ENCODE measurements at regions not wholly inside any gene's neighbourhood (a gene's known extent, or its start where the extent isn't known, plus 50 kb on each side); places are given as distances from the start of the nearest gene placed in this dataset.
"Not testable (repeated sequence)": the region's sequence is repeated elsewhere in the genome, so short reads cannot be mapped to it uniquely, and the experiment has no call there.

DNA sequence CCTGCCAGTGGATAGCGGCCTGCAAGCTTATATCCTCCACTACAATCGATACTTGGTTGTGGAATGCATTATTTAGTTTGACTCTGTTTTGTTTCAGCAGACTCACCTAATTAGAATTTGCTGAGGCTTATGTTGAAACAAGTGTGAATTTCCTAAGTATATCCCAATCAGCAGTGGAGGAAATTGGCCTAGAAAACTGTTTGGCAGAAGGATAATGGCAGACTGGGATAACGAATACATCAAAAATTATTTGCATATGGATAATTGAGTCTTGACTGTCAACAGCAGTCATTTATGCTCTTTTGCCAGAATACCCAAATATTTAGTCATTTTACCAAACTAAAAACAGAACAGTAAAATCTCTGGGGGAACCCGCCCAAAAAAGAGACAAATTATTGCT lies 261.0 kb downstream of the DOK5 start:
- TF ChIP-seq, protein P1, sequence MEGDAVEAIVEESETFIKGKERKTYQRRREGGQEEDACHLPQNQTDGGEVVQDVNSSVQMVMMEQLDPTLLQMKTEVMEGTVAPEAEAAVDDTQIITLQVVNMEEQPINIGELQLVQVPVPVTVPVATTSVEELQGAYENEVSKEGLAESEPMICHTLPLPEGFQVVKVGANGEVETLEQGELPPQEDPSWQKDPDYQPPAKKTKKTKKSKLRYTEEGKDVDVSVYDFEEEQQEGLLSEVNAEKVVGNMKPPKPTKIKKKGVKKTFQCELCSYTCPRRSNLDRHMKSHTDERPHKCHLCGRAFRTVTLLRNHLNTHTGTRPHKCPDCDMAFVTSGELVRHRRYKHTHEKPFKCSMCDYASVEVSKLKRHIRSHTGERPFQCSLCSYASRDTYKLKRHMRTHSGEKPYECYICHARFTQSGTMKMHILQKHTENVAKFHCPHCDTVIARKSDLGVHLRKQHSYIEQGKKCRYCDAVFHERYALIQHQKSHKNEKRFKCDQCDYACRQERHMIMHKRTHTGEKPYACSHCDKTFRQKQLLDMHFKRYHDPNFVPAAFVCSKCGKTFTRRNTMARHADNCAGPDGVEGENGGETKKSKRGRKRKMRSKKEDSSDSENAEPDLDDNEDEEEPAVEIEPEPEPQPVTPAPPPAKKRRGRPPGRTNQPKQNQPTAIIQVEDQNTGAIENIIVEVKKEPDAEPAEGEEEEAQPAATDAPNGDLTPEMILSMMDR (IDR thresholded peaks at IDR 0.05 in 8 of 11, conservative IDR thresholded peaks at IDR 0.05 in 3 of 11) = no peak
- TF ChIP-seq POLR2A (IDR thresholded peaks at IDR 0.05) (no peak), POLR2AphosphoS5 (IDR thresholded peaks at IDR 0.05) (no peak)
- no peak overlapping the region for H3K27ac ChIP-seq
- no peaks in the 10 kb centered on the region for H3K4me1 ChIP-seq
- no peaks in the 10 kb centered on the region for H3K27me3 ChIP-seq (replicated peaks in 1 of 7)
- WGBS, 5 donors = 86 to 90% (median 88%) methylated on average over 4 of the region's 4 CpGs
- no peak for DNase-seq
- intact Hi-C loops (cut with DNase I; ENCODE audit: low total_unique reads) = no loop called here
- no peaks in the 10 kb centered on the region for H3K36me3 ChIP-seq
- no peak overlapping the region for H3K4me3 ChIP-seq
- no peaks in the 10 kb centered on the region for H3K9me3 ChIP-seq

DNA sequence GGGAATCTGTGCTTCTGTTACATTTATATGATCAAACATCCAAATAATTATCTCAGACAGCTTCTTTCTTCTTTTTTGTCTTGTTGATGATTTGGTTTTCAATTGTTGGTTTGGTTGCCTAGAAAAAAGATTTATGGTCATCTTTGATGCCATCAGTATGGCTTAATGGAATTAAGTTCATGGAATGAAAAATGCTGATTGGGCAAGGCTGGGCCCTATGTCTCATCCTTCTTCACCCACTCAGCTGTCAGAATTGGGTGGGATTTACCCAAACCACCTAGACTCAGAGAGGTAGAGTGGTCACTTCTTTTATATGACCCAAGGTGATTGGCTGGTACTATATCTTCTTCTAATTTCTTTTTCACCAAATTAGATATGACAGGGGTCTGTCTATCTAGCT lies 258.3 kb downstream of the DOK5 start:
- no peak overlapping the region for H3K4me3 ChIP-seq
- no peak for DNase-seq
- TF ChIP-seq, protein P1 (IDR thresholded peaks at IDR 0.05 in 8 of 11, conservative IDR thresholded peaks at IDR 0.05 in 3 of 11) = no peak
- TF ChIP-seq POLR2AphosphoS5 (IDR thresholded peaks at IDR 0.05) = no peak
- no peak for TF ChIP-seq POLR2A (IDR thresholded peaks at IDR 0.05)

DNA sequence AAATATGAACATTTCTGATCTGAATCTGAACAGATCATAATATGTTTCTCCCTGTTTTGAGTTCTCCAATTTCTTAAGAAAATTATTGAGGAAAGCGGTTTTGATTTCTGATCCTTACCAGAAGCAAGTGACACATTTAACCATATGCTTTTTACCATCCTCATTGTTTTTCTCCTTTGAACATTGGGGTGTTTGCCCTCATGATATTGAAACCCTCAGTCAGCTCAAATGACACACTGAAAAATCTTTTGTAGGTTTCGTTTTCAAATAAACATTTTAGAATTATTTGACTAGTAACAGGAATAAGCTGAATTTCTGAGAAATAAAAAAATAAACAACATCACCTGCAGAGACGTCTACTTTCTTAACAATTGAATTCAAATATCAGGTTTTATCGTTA lies 252.1 kb downstream of the DOK5 start:
- Histone ChIP-seq H3K36me3 (no peaks in the 10 kb centered on the region), H3K27ac (no peak overlapping the region), H3K4me3 (no peak overlapping the region), H3K9me3 (peaks cover 0 to 11% (median 0%) of the 10 kb centered on the region in 8 donors), H3K27me3 (replicated peaks in 1 of 7) (no peaks in the 10 kb centered on the region), H3K4me1 (no peaks in the 10 kb centered on the region)
- 76 to 88% (median 83%) methylated on average over 4 of the region's 4 CpGs for WGBS, 5 donors
- intact Hi-C loops (cut with DNase I; ENCODE audit: low total_unique reads) = no loop called here
- no peak for DNase-seq
- TF ChIP-seq POLR2AphosphoS5 (IDR thresholded peaks at IDR 0.05) = no peak
- TF ChIP-seq POLR2A (IDR thresholded peaks at IDR 0.05) = no peak
- TF ChIP-seq, protein P1 (IDR thresholded peaks at IDR 0.05 in 8 of 11, conservative IDR thresholded peaks at IDR 0.05 in 3 of 11) = no peak

More for the DNA sequence above, 258.3 kb downstream of the DOK5 start:
- H3K27me3 ChIP-seq (replicated peaks in 1 of 7) = no peaks in the 10 kb centered on the region
- no peaks in the 10 kb centered on the region for H3K4me1 ChIP-seq
- intact Hi-C loops (cut with DNase I; ENCODE audit: low total_unique reads) = no loop called here
- H3K36me3 ChIP-seq = no peaks in the 10 kb centered on the region
- H3K9me3 ChIP-seq = no peaks in the 10 kb centered on the region
- no peak overlapping the region for H3K27ac ChIP-seq

DNA sequence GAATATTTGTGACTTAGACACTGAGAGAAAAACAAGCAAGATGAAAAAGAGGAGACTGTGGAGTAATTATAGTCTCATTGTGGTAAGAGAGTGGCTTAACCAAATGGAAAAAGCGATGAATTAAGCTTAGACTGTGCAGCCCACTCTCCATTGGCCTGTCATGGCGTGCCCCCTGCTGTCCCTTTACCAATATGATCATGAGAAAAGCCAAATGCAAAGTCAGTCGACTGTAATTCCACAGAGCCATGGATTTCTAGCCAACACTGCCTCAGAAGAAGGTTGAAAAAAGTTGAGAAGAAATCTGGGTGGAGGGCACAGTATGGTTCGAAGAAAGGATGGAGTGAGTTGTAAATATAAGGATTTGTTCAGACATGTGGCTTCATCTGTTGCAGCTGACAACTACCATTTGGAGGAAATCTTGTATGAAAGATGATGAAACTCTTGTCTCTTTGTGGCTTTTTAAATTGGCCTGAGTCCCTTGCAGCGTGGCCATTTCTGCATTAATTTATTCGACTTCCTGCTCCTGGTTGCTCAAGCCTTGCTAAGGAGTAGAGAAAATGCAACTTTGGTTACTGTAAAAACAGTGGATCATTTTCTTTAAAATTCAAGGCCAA lies 251.4 kb downstream of the DOK5 start:
- WGBS, 5 donors = 51 to 67% (median 65%) methylated on average over 6 of the region's 6 CpGs

DNA sequence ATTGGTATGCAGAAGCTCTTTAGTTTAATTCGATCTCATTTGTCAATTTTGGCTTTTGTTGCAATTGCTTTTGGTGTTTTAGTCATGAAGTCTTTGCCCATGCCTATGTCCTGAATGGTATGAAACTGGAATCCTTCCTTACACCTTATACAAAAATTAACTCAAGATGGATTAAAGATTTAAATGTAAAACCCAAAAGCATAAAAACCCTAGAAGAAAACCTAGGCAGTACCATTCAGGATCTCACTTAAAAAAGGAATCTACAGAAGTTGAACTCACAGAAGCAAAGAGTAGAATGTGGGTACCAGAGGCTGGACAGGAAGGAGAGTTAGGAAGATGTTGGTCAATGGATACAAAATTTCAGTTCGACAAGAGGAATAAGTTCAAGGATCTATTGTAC lies 249.9 kb downstream of the DOK5 start:
- H3K4me3 ChIP-seq; intact Hi-C loops (cut with DNase I; ENCODE audit: low total_unique reads); H3K4me1 ChIP-seq; H3K27me3 ChIP-seq (replicated peaks in 1 of 7); DNase-seq; H3K27ac ChIP-seq; H3K36me3 ChIP-seq: not testable (repeated sequence)
- H3K9me3 ChIP-seq = peaks cover 0 to 11% (median 0%) of the 10 kb centered on the region in 8 donors
- WGBS, 5 donors = 68 to 84% (median 74%) methylated on average over 2 of the region's 2 CpGs

More for the DNA sequence above, 251.4 kb downstream of the DOK5 start:
- no peak overlapping the region for H3K4me3 ChIP-seq
- H3K9me3 ChIP-seq = peaks cover 0 to 11% (median 0%) of the 10 kb centered on the region in 8 donors
- TF ChIP-seq POLR2AphosphoS5 (IDR thresholded peaks at IDR 0.05) (no peak), POLR2A (IDR thresholded peaks at IDR 0.05) (no peak)
- TF ChIP-seq, protein P1 (IDR thresholded peaks at IDR 0.05 in 8 of 11, conservative IDR thresholded peaks at IDR 0.05 in 3 of 11) = no peak
- H3K27ac ChIP-seq = no peak overlapping the region
- intact Hi-C loops (cut with DNase I; ENCODE audit: low total_unique reads) = no loop called here
- no peaks in the 10 kb centered on the region for H3K36me3 ChIP-seq
- H3K4me1 ChIP-seq = no peaks in the 10 kb centered on the region
- no peaks in the 10 kb centered on the region for H3K27me3 ChIP-seq (replicated peaks in 1 of 7)
- DNase-seq = no peak

Data from spleen (tissue), 11 donors.